Fibroblast of lung (primary cell): ENCODE measurements at regions not wholly inside any gene's neighbourhood (a gene's known extent, or its start where the extent isn't known, plus 50 kb on each side); places are given as distances from the start of the nearest gene placed in this dataset.

ENCODE experiments used
- CTCF ChIP-seq, 2 donors: IDR thresholded peaks in 1 of 2; conservative IDR thresholded peaks in 1 of 2; 1 replicate in 1 of 2; 2 replicates in 1 of 2; pipeline ENCODE4 v1.5.1; 2011 to 2012; ENCODE audit warnings: low read length in 2 of 2, control low read depth in 1 of 2, inconsistent platforms in 1 of 2, low read depth in 1 of 2, mild to moderate bottlenecking in 1 of 2
- EZH2 ChIP-seq: IDR thresholded peaks from 2 replicates; pipeline ENCODE4 v1.5.1; 2012; ENCODE audit warnings: low read length, control low read depth, mild to moderate bottlenecking; ENCODE audit errors: missing control alignments

DNA sequence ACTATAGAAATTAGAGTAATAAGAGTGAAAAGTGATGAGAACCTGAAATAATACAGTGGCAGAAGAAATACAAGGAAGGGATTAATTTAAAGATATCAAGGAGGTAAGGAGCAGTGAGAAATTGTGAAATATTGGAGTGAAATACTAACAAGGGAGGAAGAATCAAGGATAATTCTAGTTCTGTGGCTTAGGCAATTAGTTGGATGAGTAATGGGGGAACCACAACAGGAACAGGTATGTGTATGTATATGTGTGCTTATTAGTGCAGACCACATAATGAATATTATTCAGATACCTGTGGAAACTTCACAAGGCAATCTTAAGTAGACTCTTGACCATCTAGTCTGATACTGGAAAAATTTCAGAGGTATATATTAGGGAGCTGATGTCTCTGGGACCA, 143.3 kb downstream of the TINAG start:
- no peak for TF ChIP-seq CTCF (conservative IDR thresholded peaks at IDR 0.05 in 1 of 2, IDR thresholded peaks at IDR 0.05 in 1 of 2; ENCODE audit: low read depth in 1 of 2, low read length in 2 of 2)
- TF ChIP-seq EZH2 = no peak
